SK-N-SH treated with all-trans-retinoic acid at 6 μM for 48 hours (cell line): ENCODE measurements at regions not wholly inside any gene's neighbourhood (a gene's known extent, or its start where the extent isn't known, plus 50 kb on each side); places are given as distances from the start of the nearest gene placed in this dataset.

Source experiments
- ATAC-seq: fragments of 200-7000 bp; cut with Tn5 transposase; 3 replicates; pipeline ENCODE4 v1.9.1; 2020; ENCODE audit warnings: mild to moderate bottlenecking, moderate library complexity
- ARNTL ChIP-seq: fragments of 450-650 bp; formaldehyde crosslinking; IDR thresholded peaks from 2 replicates; pipeline ENCODE4 v1.5.0; 2020; ENCODE audit warnings: low read depth, mild to moderate bottlenecking, moderate library complexity, borderline replicate concordance
- BACH2 ChIP-seq: fragments of 250-450 bp; sonication (Bioruptor Pico); IDR thresholded peaks from 2 replicates; pipeline ENCODE4 v1.9.0; 2021; ENCODE audit warnings: mild to moderate bottlenecking, borderline replicate concordance
- CREB5 ChIP-seq: fragments of 250-450 bp; sonication (Bioruptor Pico); IDR thresholded peaks from 2 replicates; pipeline ENCODE4 v1.5.1; 2020; ENCODE audit warnings: low read depth, mild to moderate bottlenecking, moderate library complexity
- CSDC2 ChIP-seq: fragments of 250-450 bp; sonication (Bioruptor Pico); IDR thresholded peaks from 2 replicates; pipeline ENCODE4 v1.5.0; 2020; ENCODE audit warnings: mild to moderate bottlenecking, moderate library complexity
- CSRNP3 ChIP-seq: fragments of 250-450 bp; sonication (Bioruptor Pico); IDR thresholded peaks from 2 replicates; pipeline ENCODE4 v1.5.1; 2021; ENCODE audit warnings: mild to moderate bottlenecking, moderate library complexity
- ESRRG ChIP-seq: fragments of 250-450 bp; sonication (Bioruptor Pico); IDR thresholded peaks from 2 replicates; pipeline ENCODE4 v1.6.1; 2021; ENCODE audit warnings: mild to moderate bottlenecking
- ISL1 ChIP-seq: fragments of 250-450 bp; sonication (Bioruptor Pico); IDR thresholded peaks from 2 replicates; pipeline ENCODE4 v2.1.2; 2022; ENCODE audit warnings: mild to moderate bottlenecking, moderate library complexity
- OSR1 ChIP-seq: fragments of 250-450 bp; sonication (Bioruptor Pico); IDR thresholded peaks from 2 replicates; pipeline ENCODE4 v1.8.0; 2022; ENCODE audit warnings: moderate library complexity, mild to moderate bottlenecking, inconsistent platforms
- PATZ1 ChIP-seq: fragments of 250-450 bp; sonication (Bioruptor Pico); IDR thresholded peaks from 2 replicates; pipeline ENCODE4 v1.8.0; 2020; ENCODE audit warnings: mild to moderate bottlenecking, moderate library complexity, borderline replicate concordance
- POU6F1 ChIP-seq: fragments of 250-450 bp; sonication (Bioruptor Pico); IDR thresholded peaks from 2 replicates; pipeline ENCODE4 v1.8.0; 2021; ENCODE audit warnings: low read depth, mild to moderate bottlenecking, moderate library complexity, borderline replicate concordance
- PPARA ChIP-seq: fragments of 250-450 bp; sonication (Bioruptor Pico); IDR thresholded peaks from 2 replicates; pipeline ENCODE4 v1.5.0; 2020; ENCODE audit warnings: mild to moderate bottlenecking, borderline replicate concordance
- RARB ChIP-seq: fragments of 250-450 bp; sonication (Bioruptor Pico); IDR thresholded peaks from 2 replicates; pipeline ENCODE4 v1.8.0; 2021; ENCODE audit warnings: mild to moderate bottlenecking, moderate library complexity
- SNAI2 ChIP-seq: fragments of 250-450 bp; sonication (Bioruptor Pico); IDR thresholded peaks from 2 replicates; pipeline ENCODE4 v1.5.0; 2020; ENCODE audit warnings: mild to moderate bottlenecking, moderate library complexity
- TOX ChIP-seq: fragments of 250-450 bp; sonication (Bioruptor Pico); IDR thresholded peaks from 2 replicates; pipeline ENCODE4 v1.8.0; 2021; ENCODE audit warnings: mild to moderate bottlenecking, moderate library complexity, borderline replicate concordance
- TSHZ2 ChIP-seq: fragments of 250-450 bp; sonication (Bioruptor Pico); IDR thresholded peaks from 2 replicates; pipeline ENCODE4 v1.5.0; 2020; ENCODE audit warnings: mild to moderate bottlenecking, moderate library complexity
- ZC3H10 ChIP-seq: fragments of 250-450 bp; sonication (Bioruptor Pico); IDR thresholded peaks from 2 replicates; pipeline ENCODE4 v1.5.1; 2021; ENCODE audit warnings: mild to moderate bottlenecking, moderate library complexity
- ZFP3 ChIP-seq: fragments of 250-450 bp; sonication (Bioruptor Pico); IDR thresholded peaks from 2 replicates; pipeline ENCODE4 v1.5.0; 2020; ENCODE audit warnings: mild to moderate bottlenecking, moderate library complexity
- ZFP30 ChIP-seq: fragments of 450-650 bp; formaldehyde crosslinking; IDR thresholded peaks from 2 replicates; pipeline ENCODE4 v1.5.0; 2022; ENCODE audit warnings: mild to moderate bottlenecking, moderate library complexity
- ZNF565 ChIP-seq: fragments of 450-650 bp; formaldehyde crosslinking; conservative IDR thresholded peaks from 2 replicates; pipeline ENCODE4 v1.5.0; 2020; ENCODE audit warnings: low read depth, mild to moderate bottlenecking, moderate library complexity
- ZNF70 ChIP-seq: fragments of 450-650 bp; formaldehyde crosslinking; IDR thresholded peaks from 2 replicates; pipeline ENCODE4 v1.5.0; 2020; ENCODE audit warnings: mild to moderate bottlenecking, moderate library complexity
- ZNF8 ChIP-seq: fragments of 450-650 bp; formaldehyde crosslinking; IDR thresholded peaks from 2 replicates; pipeline ENCODE4 v1.5.0; 2020; ENCODE audit warnings: mild to moderate bottlenecking, moderate library complexity

- no peak for TF ChIP-seq POU6F1 (CRISPR knock-in tag)
- no peak for TF ChIP-seq ISL1
- no peak for TF ChIP-seq ARNTL (CRISPR knock-in tag)
- TF ChIP-seq ZC3H10: no peak
Measured at GRCh38 chr2:35538796-35539195, 816.8 kb upstream of the CRIM1 start (continued).

GRCh38 chr2:35530615-35531135 lies 824.9 kb upstream of the CRIM1 start:
- no peak for ATAC-seq
- TF ChIP-seq CSDC2 (CRISPR knock-in tag) (no peak), ZNF565 (CRISPR knock-in tag) (no peak), ZFP3 (no peak), TSHZ2 (CRISPR knock-in tag) (no peak), ZC3H10 (no peak), ESRRG (CRISPR knock-in tag) (no peak), POU6F1 (CRISPR knock-in tag) (no peak), CREB5 (CRISPR knock-in tag) (no peak), ARNTL (CRISPR knock-in tag) (no peak), BACH2 (no peak), CSRNP3 (CRISPR knock-in tag) (no peak), PPARA (no peak), RARB (no peak), ZFP30 (no peak), SNAI2 (CRISPR knock-in tag) (no peak), ZNF8 (CRISPR knock-in tag) (no peak), ISL1 (no peak), OSR1 (CRISPR knock-in tag) (no peak), PATZ1 (no peak)

GRCh38 chr2:35526741-35527140 lies 828.8 kb upstream of the CRIM1 start:
- TF ChIP-seq ZC3H10 (no peak), CREB5 (CRISPR knock-in tag) (no peak), BACH2 (no peak), SNAI2 (CRISPR knock-in tag) (no peak), CSDC2 (CRISPR knock-in tag) (no peak), TOX (CRISPR knock-in tag) (no peak), TSHZ2 (CRISPR knock-in tag) (no peak), ZNF70 (CRISPR knock-in tag) (no peak), ZNF8 (CRISPR knock-in tag) (no peak), ZFP30 (no peak)
- ATAC-seq: no peak
